ENCODE measurements at regions not wholly inside any gene's neighbourhood (a gene's known extent, or its start where the extent isn't known, plus 50 kb on each side); places are given as distances from the start of the nearest gene placed in this dataset.

GRCh38 chr1:105072446-105072845 lies 1322.7 kb downstream of the AMY1C start:
- TF ChIP-seq POLR2AphosphoS5 (IDR thresholded peaks at IDR 0.05; ENCODE audit: insufficient read depth in 1 of 2, low read depth in 1 of 2): no peak
- no peak for TF ChIP-seq CTCF (IDR thresholded peaks at IDR 0.05)
